Vagina (tissue), 2 donors: ENCODE measurements at regions not wholly inside any gene's neighbourhood (a gene's known extent, or its start where the extent isn't known, plus 50 kb on each side); places are given as distances from the start of the nearest gene placed in this dataset.

Experiments used
- POLR2A ChIP-seq, 2 donors: fragments of 450-650 bp; IDR thresholded peaks; one replicate each; pipeline ENCODE4 v1.6.1; 2017; ENCODE audit warnings: antibody characterized with exemption in 2 of 2, mild to moderate bottlenecking in 2 of 2, moderate library complexity in 2 of 2
- POLR2AphosphoS5 ChIP-seq, 2 donors: sonication (generic); formaldehyde crosslinking; IDR thresholded peaks; one replicate each; pipeline ENCODE4 v1.9.0; 2017; ENCODE audit warnings: antibody characterized with exemption in 2 of 2, mild to moderate bottlenecking in 2 of 2, low read depth in 1 of 2; ENCODE audit not compliant: insufficient read depth in 1 of 2
- TF ChIP-seq, protein P1 (sequence below), 3 experiments: fragments of 450-650 bp in 2 of 3; fragments of 200-600 bp in 1 of 3; sonication (generic) in 1 of 3; IDR thresholded peaks; one replicate each; pipeline ENCODE4 v1.5.1; 2017 to 2019; ENCODE audit warnings: antibody characterized with exemption in 3 of 3, mild to moderate bottlenecking in 2 of 3, moderate library complexity in 2 of 3

DNA sequence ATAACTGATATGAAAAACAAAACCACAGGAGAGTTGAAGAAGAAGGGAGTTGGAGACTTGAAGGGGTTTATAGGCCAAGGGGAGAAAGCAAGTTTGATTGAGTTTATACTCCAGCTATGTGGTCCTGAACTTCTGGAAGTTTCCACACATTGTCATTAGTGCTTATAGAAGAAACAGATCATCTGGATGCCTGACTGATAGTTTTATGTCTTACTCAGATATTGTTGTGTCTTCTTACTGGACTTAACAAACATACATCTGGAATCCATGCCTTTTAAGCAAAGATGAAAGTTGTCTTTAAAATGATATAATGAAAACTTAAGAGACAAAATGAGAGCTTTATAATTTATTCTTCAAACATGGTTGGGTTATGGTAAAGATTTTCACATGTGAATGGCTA lies 101.3 kb upstream of the FZD8 start:
- TF ChIP-seq, protein P1, sequence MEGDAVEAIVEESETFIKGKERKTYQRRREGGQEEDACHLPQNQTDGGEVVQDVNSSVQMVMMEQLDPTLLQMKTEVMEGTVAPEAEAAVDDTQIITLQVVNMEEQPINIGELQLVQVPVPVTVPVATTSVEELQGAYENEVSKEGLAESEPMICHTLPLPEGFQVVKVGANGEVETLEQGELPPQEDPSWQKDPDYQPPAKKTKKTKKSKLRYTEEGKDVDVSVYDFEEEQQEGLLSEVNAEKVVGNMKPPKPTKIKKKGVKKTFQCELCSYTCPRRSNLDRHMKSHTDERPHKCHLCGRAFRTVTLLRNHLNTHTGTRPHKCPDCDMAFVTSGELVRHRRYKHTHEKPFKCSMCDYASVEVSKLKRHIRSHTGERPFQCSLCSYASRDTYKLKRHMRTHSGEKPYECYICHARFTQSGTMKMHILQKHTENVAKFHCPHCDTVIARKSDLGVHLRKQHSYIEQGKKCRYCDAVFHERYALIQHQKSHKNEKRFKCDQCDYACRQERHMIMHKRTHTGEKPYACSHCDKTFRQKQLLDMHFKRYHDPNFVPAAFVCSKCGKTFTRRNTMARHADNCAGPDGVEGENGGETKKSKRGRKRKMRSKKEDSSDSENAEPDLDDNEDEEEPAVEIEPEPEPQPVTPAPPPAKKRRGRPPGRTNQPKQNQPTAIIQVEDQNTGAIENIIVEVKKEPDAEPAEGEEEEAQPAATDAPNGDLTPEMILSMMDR (IDR thresholded peaks at IDR 0.05): no peak
- TF ChIP-seq POLR2AphosphoS5 (IDR thresholded peaks at IDR 0.05; ENCODE audit: insufficient read depth in 1 of 2, low read depth in 1 of 2) (no peak), POLR2A (IDR thresholded peaks at IDR 0.05) (no peak)
